GM12878 (cell line): ENCODE measurements at regions not wholly inside any gene's neighbourhood (a gene's known extent, or its start where the extent isn't known, plus 50 kb on each side); places are given as distances from the start of the nearest gene placed in this dataset.

Experiments
- ATAC-seq: fragments of 200-7000 bp; cut with Tn5 transposase; 3 replicates; pipeline ENCODE4 v1.9.1; 2020; ENCODE audit warnings: mild to moderate bottlenecking, moderate library complexity
- BruUV-seq: library from RNA; stranded (reverse); fragments of 400-500 nt; replicated peaks from 2 replicates; lab custom pipeline; 2021; lab: Mats Ljungman, UMichigan
- CTCF ChIA-PET: fragments of 300-600 bp; sonication (Branson Sonifier 250); formaldehyde crosslinking; extraction: SDS; loops from one replicate; lab custom pipeline; 2021; ENCODE audit warnings: inconsistent platforms; lab: Yijun Ruan, JAX
- POLR2A ChIA-PET: fragments of 350-600 bp; formaldehyde crosslinking; extraction: SDS; loops from one replicate; lab custom pipeline; 2021; ENCODE audit warnings: inconsistent platforms; lab: Charles Lee
- RAD21 ChIA-PET: fragments of 300-600 bp; sonication (Branson Sonifier 250); formaldehyde crosslinking; loops from one replicate; lab custom pipeline; 2023; ENCODE audit warnings: antibody characterized with exemption; ENCODE audit not compliant: unreplicated experiment; lab: Charles Lee
- SMC1A ChIA-PET: fragments of 300-600 bp; sonication (Branson Sonifier 250); formaldehyde crosslinking; loops from one replicate; lab custom pipeline; 2023; ENCODE audit not compliant: unreplicated experiment, uncharacterized antibody; lab: Charles Lee
- DNase-seq: peaks from one replicate; pipeline ENCODE4 v3.0.0-alpha.2; 2011; ENCODE audit warnings: low read depth, low spot score
- FAIRE-seq: peaks from 3 replicates; lab custom pipeline; 2011; peaks lifted over from hg19 to GRCh38; lab: Jason Lieb, UNC
- H2AFZ ChIP-seq: 2 replicates; pipeline ENCODE4 v1.6.0; 2011; ENCODE audit warnings: low read depth, low read length, control low read depth; ENCODE audit not compliant: control insufficient read depth
- H3K27ac ChIP-seq: 2 replicates; pipeline ENCODE4 v1.5.1; 2011; ENCODE audit warnings: control low read depth; ENCODE audit not compliant: control insufficient read depth, insufficient read depth
- H3K27me3 ChIP-seq, 2 experiments: replicated peaks in 1 of 2; 2 replicates each; pipeline versions ENCODE4 v1.6.0 to v1.6.1; 2011; ENCODE audit warnings: low read length in 1 of 2; ENCODE audit not compliant: control insufficient read depth in 2 of 2, insufficient read depth in 2 of 2
- H3K36me3 ChIP-seq, 2 experiments: 2 replicates each; pipeline ENCODE4 v1.5.1; 2011; ENCODE audit warnings: low read length in 1 of 2; ENCODE audit not compliant: control insufficient read depth in 2 of 2, insufficient read depth in 2 of 2
- H3K4me1 ChIP-seq: 2 replicates; pipeline ENCODE4 v1.6.1; 2011; ENCODE audit warnings: mild to moderate bottlenecking, low read length, moderate library complexity, mixed read lengths; ENCODE audit not compliant: control insufficient read depth, insufficient read depth
- H3K4me2 ChIP-seq: 2 replicates; pipeline ENCODE4 v1.6.0; 2011; ENCODE audit warnings: control low read depth; ENCODE audit not compliant: control insufficient read depth, insufficient read depth
- H3K4me3 ChIP-seq: fragments of 200-600 bp; sonication (generic); 2 replicates; pipeline ENCODE4 v1.5.1; 2016
- H3K79me2 ChIP-seq: 2 replicates; pipeline ENCODE4 v1.6.0; 2011; ENCODE audit warnings: low read length; ENCODE audit not compliant: control insufficient read depth, insufficient read depth
- H3K9ac ChIP-seq: 2 replicates; pipeline ENCODE4 v1.8.0; 2011; ENCODE audit warnings: low read length, control low read depth, mixed read lengths; ENCODE audit not compliant: control insufficient read depth, insufficient read depth
- H3K9me3 ChIP-seq: replicated peaks from 3 replicates; pipeline ENCODE4 v1.5.1; 2011; ENCODE audit warnings: mild to moderate bottlenecking, low read length; ENCODE audit not compliant: control insufficient read depth, insufficient read depth
- H4K20me1 ChIP-seq: 2 replicates; pipeline ENCODE4 v1.6.0; 2011; ENCODE audit not compliant: control insufficient read depth, insufficient read depth
- ESRRA ChIP-seq: IDR thresholded peaks from 2 replicates; pipeline ENCODE4 v1.6.1; 2012; ENCODE audit warnings: mild to moderate bottlenecking, low read length, improper control_type of control experiment
- HDAC2 ChIP-seq: fragments of 200-600 bp; sonication (generic); IDR thresholded peaks from 2 replicates; pipeline ENCODE4 v1.6.1; 2017
- MEF2B ChIP-seq: fragments of 450-650 bp; IDR thresholded peaks from 2 replicates; pipeline ENCODE4 v1.6.1; 2018; ENCODE audit warnings: mild to moderate bottlenecking, moderate library complexity; ENCODE audit not compliant: partially characterized antibody, poor library complexity, severe bottlenecking
- MYC ChIP-seq: IDR thresholded peaks from 2 replicates; pipeline ENCODE4 v1.6.1; 2011; ENCODE audit warnings: mild to moderate bottlenecking, low read length, moderate library complexity, inconsistent platforms; ENCODE audit not compliant: insufficient read depth, insufficient replicate concordance, insufficient read length, severe bottlenecking
- NBN ChIP-seq: fragments of 450-650 bp; IDR thresholded peaks from 2 replicates; pipeline ENCODE4 v1.6.1; 2016
- NFIC ChIP-seq: IDR thresholded peaks from 2 replicates; pipeline ENCODE4 v1.6.1; 2012; ENCODE audit warnings: low read depth, mild to moderate bottlenecking, inconsistent platforms, low read length, moderate library complexity
- PAX8 ChIP-seq: fragments of 450-650 bp; IDR thresholded peaks from 2 replicates; pipeline ENCODE4 v1.6.1; 2017; ENCODE audit warnings: mild to moderate bottlenecking, moderate library complexity
- PKNOX1 ChIP-seq: fragments of 450-650 bp; IDR thresholded peaks from 2 replicates; pipeline ENCODE4 v1.6.1; 2016; ENCODE audit warnings: mild to moderate bottlenecking
- RB1 ChIP-seq: fragments of 450-650 bp; formaldehyde crosslinking; IDR thresholded peaks from 2 replicates; pipeline ENCODE4 v1.6.1; 2017; ENCODE audit warnings: mild to moderate bottlenecking, borderline replicate concordance
- SP1 ChIP-seq: IDR thresholded peaks from one replicate; pipeline ENCODE4 v1.6.1; 2011; ENCODE audit warnings: low read depth, low read length
- TARDBP ChIP-seq: IDR thresholded peaks from 2 replicates; pipeline ENCODE4 v1.6.1; 2016; ENCODE audit warnings: borderline replicate concordance
- TCF12 ChIP-seq: IDR thresholded peaks from 2 replicates; pipeline ENCODE4 v1.6.1; 2011; ENCODE audit warnings: low read depth, mild to moderate bottlenecking, low read length
- YY1 ChIP-seq: IDR thresholded peaks from 2 replicates; pipeline ENCODE4 v1.6.1; 2011; ENCODE audit warnings: low read depth, mild to moderate bottlenecking, low read length
- ZNF207 ChIP-seq: fragments of 450-650 bp; IDR thresholded peaks from 2 replicates; pipeline ENCODE4 v1.6.1; 2014; ENCODE audit warnings: antibody characterized with exemption, mild to moderate bottlenecking, borderline replicate concordance
- ZNF217 ChIP-seq: fragments of 450-650 bp; IDR thresholded peaks from 2 replicates; pipeline ENCODE4 v1.6.1; 2017; ENCODE audit warnings: antibody characterized with exemption, mild to moderate bottlenecking
- ZNF24 ChIP-seq: fragments of 450-650 bp; IDR thresholded peaks from 2 replicates; pipeline ENCODE4 v1.6.1; 2017; ENCODE audit warnings: antibody characterized with exemption, mild to moderate bottlenecking
- ZZZ3 ChIP-seq: IDR thresholded peaks from 2 replicates; pipeline ENCODE4 v1.6.1; 2011; ENCODE audit warnings: low read depth; ENCODE audit not compliant: control insufficient read depth, insufficient read length
- WGBS: methylation state at CpG from one replicate; pipeline ENCODE4 v1.1.6; 2016; ENCODE audit warnings: low lambda C conversion rate; ENCODE audit not compliant: insufficient replicate concordance, insufficient coverage; ENCODE audit errors: missing lambda C conversion rate; 5-methylcytosine and 5-hydroxymethylcytosine counted together
- in situ Hi-C: fragments of 300-500 bp; cut with MboI; formaldehyde crosslinking; loops from 9 replicates; pipeline ENCODE4 v1.14.3; 2018; ENCODE audit warnings: mixed read lengths
- intact Hi-C: fragments of 100-400 bp; cut with micrococcal nuclease; formaldehyde crosslinking; loops from one replicate; pipeline ENCODE4 v1.14.2; 2022; ENCODE audit not compliant: unreplicated experiment

DNA sequence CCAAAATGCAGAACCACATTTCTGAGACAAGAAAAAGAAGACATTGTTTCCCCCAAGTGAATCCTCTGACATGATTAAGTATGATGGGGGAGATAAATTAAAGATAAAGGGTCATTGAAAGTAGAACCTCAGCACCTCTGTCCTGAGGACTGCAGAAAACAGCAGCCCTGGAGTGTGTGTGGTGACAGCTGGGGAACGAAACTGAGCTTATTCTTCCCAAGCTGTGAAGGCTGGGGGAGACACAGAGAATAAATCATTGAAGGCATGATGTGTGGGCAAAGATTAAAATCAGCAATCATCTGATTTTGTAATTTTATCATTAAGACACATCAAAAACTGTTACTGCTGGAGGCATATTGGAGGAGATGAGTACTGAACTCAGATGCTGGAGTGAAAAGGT, 67.5 kb upstream of the GPR6 start:
- Histone ChIP-seq H3K4me3 (no peak overlapping the region), H3K27me3 (peaks cover 0 to 2% of the 10 kb centered on the region in 2 experiments; a peak in 2 of 4 replicates), H3K9ac (no peak overlapping the region), H3K4me2 (no peak overlapping the region), H3K9me3 (no peaks in the 10 kb centered on the region), H2AFZ (no peak overlapping the region), H3K79me2 (no peaks in the 10 kb centered on the region), H3K4me1 (no peaks in the 10 kb centered on the region), H3K36me3 (no peaks in the 10 kb centered on the region), H4K20me1 (no peaks in the 10 kb centered on the region), H3K27ac (no peak overlapping the region)
- in situ Hi-C loops: no loop called here
- DNase-seq: no peak
- ATAC-seq: no peak
- ChIA-PET RAD21 (interaction anchor here (1.9 kb wide), 1 partner anchor 129 kb away, joined by 4 read pairs; no protein-coding TSS in a partner anchor), CTCF (no interaction called here), POLR2A (no interaction called here), SMC1A (no interaction called here)
- no TSS peak for BruUV-seq
- WGBS: 0% methylated on average over 1 of the region's 1 CpG
- no peak for TF ChIP-seq YY1
- TF ChIP-seq MEF2B: no peak
- no peak for TF ChIP-seq TARDBP
- no peak for TF ChIP-seq ESRRA
- no peak for TF ChIP-seq PKNOX1
- no peak for TF ChIP-seq NBN
- no peak for TF ChIP-seq MYC
- no peak for TF ChIP-seq ZNF207
- no peak for TF ChIP-seq SP1
- TF ChIP-seq ZNF217: no peak
- TF ChIP-seq PAX8: no peak
- no peak for TF ChIP-seq RB1
- TF ChIP-seq HDAC2: no peak
- no peak for TF ChIP-seq NFIC
- TF ChIP-seq ZNF24: no peak
- TF ChIP-seq TCF12: no peak
- no peak for TF ChIP-seq ZZZ3
- FAIRE-seq: no peak
- intact Hi-C loops: no loop called here
